ENCODE measurements at regions not wholly inside any gene's neighbourhood (a gene's known extent, or its start where the extent isn't known, plus 50 kb on each side); places are given as distances from the start of the nearest gene placed in this dataset.

GRCh38 chr11:128045094-128045725 is 542.1 kb downstream of the ETS1 start:
- no peak for ATAC-seq
- Histone ChIP-seq H3K36me3 (ENCODE audit: insufficient read depth) (no peaks in the 10 kb centered on the region), H3K27me3 (ENCODE audit: insufficient read depth) (no peaks in the 10 kb centered on the region), H3K4me2 (no peak overlapping the region), H3K4me1 (ENCODE audit: insufficient read depth) (no peaks in the 10 kb centered on the region), H3K27ac (ENCODE audit: low read depth) (no peak overlapping the region), H2AFZ (no peak overlapping the region; the same call in 1 of the 2 replicates), H3K4me3 (no peak overlapping the region), H3F3A (replicated peaks; ENCODE audit: low read depth) (no peaks in the 10 kb centered on the region), H3K9me2 (ENCODE audit: insufficient read depth) (no peaks in the 10 kb centered on the region), H3K79me2 (replicated peaks; ENCODE audit: insufficient read depth) (no peaks in the 10 kb centered on the region), H4K20me1 (replicated peaks; ENCODE audit: insufficient read depth) (no peaks in the 10 kb centered on the region)
- H3K9me3 Mint-ChIP-seq = no peaks in the 10 kb centered on the region
- peaks cover 12% of the 10 kb centered on the region for H3K4me1 Mint-ChIP-seq
- TF ChIP-seq JUNB (IDR thresholded peaks at IDR 0.05; ENCODE audit: unreplicated experiment) = no peak
- no peak for TF ChIP-seq ZNF462 (CRISPR knock-in tag; IDR thresholded peaks at IDR 0.05)
- no peak for TF ChIP-seq ZNF331 (CRISPR knock-in tag; IDR thresholded peaks at IDR 0.05; ENCODE audit: low read depth)
- no peak for TF ChIP-seq NANOG (IDR thresholded peaks at IDR 0.05; ENCODE audit: borderline replicate concordance)
- TF ChIP-seq STAT1 (IDR thresholded peaks at IDR 0.05; ENCODE audit: unreplicated experiment) = no peak
- TF ChIP-seq CREB1 (CRISPR knock-in tag; IDR thresholded peaks at IDR 0.05; ENCODE audit: low read depth) = no peak
- no peak for TF ChIP-seq REST (IDR thresholded peaks at IDR 0.05; ENCODE audit: unreplicated experiment)
- no peak for TF ChIP-seq ZNF114 (CRISPR knock-in tag; IDR thresholded peaks at IDR 0.05)
- no peak for TF ChIP-seq POLR2AphosphoS5 (IDR thresholded peaks at IDR 0.05; ENCODE audit: low read depth)
- TF ChIP-seq ETS1 (IDR thresholded peaks at IDR 0.05) = no peak
- TF ChIP-seq EZH2phosphoT487 (IDR thresholded peaks at IDR 0.05; ENCODE audit: unreplicated experiment) = no peak
- TF ChIP-seq EZH2 (IDR thresholded peaks at IDR 0.05; ENCODE audit: low read depth, unreplicated experiment) = no peak
- TF ChIP-seq CTCF (conservative IDR thresholded peaks at IDR 0.05; ENCODE audit: low read depth in 2 of 2) = no peak
- DNase-seq (ENCODE audit: low spot score) = no peak
- H3K36me3 Mint-ChIP-seq (ENCODE audit: low read depth) = no peaks in the 10 kb centered on the region
- H3K4me3 Mint-ChIP-seq = no peak overlapping the region
- peaks cover 2% of the 10 kb centered on the region for H3K27me3 Mint-ChIP-seq (ENCODE audit: insufficient read depth, low read depth, poor library complexity)
- no peak overlapping the region for H3K27ac Mint-ChIP-seq

Data from GM23338 (cell line).